H1 (cell line): ENCODE measurements at regions not wholly inside any gene's neighbourhood (a gene's known extent, or its start where the extent isn't known, plus 50 kb on each side); places are given as distances from the start of the nearest gene placed in this dataset.
"Not testable (repeated sequence)": the region's sequence is repeated elsewhere in the genome, so short reads cannot be mapped to it uniquely, and the experiment has no call there.

Source experiments
- CTCF ChIA-PET: fragments of 300-600 bp; sonication (Branson Sonifier 250); formaldehyde crosslinking; loops from one replicate; lab custom pipeline; 2021; ENCODE audit not compliant: partially characterized antibody; lab: Charles Lee
- POLR2A ChIA-PET: fragments of 300-600 bp; sonication (Branson Sonifier 250); formaldehyde crosslinking; loops from one replicate; lab custom pipeline; 2021; ENCODE audit warnings: inconsistent platforms; ENCODE audit not compliant: partially characterized antibody; lab: Charles Lee
- DNase-seq, 2 experiments: peaks; one replicate each; pipeline versions ENCODE4 v3.0.0 to v3.0.0-alpha.2; 2010 to 2022; ENCODE audit warnings: low spot score in 2 of 2, low read depth in 1 of 2, mixed read lengths in 1 of 2
- FAIRE-seq: peaks from 2 replicates; lab custom pipeline; 2011; peaks lifted over from hg19 to GRCh38; lab: Jason Lieb, UNC
- H2AFZ ChIP-seq: 2 replicates; pipeline ENCODE4 v1.8.1; 2012; ENCODE audit warnings: low read length, inconsistent platforms
- H2AK5ac ChIP-seq: 2 replicates; pipeline ENCODE4 v1.6.1; 2013; ENCODE audit warnings: low read depth, low read length
- H2BK120ac ChIP-seq: replicated peaks from 2 replicates; pipeline ENCODE3; 2013; ENCODE audit warnings: low read depth, low read length, inconsistent platforms
- H2BK12ac ChIP-seq: 2 replicates; pipeline ENCODE4 v1.6.1; 2013; ENCODE audit warnings: low read depth, low read length
- H2BK15ac ChIP-seq: 2 replicates; pipeline ENCODE4 v1.6.1; 2013; ENCODE audit warnings: low read length
- H2BK20ac ChIP-seq: 2 replicates; pipeline ENCODE4 v1.6.1; 2013; ENCODE audit warnings: low read length
- H2BK5ac ChIP-seq: 2 replicates; pipeline ENCODE4 v1.6.1; 2013; ENCODE audit warnings: low read depth, low read length
- H3K14ac ChIP-seq: 2 replicates; pipeline ENCODE4 v1.6.1; 2013; ENCODE audit warnings: inconsistent platforms; ENCODE audit not compliant: insufficient read length
- H3K18ac ChIP-seq: 2 replicates; pipeline ENCODE4 v1.6.1; 2013; ENCODE audit warnings: low read length; ENCODE audit errors: extremely low read depth
- H3K23ac ChIP-seq: 2 replicates; pipeline ENCODE4 v1.6.1; 2013; ENCODE audit warnings: inconsistent platforms; ENCODE audit not compliant: insufficient read length
- H3K23me2 ChIP-seq: 2 replicates; pipeline ENCODE4 v1.6.1; 2013; ENCODE audit warnings: low read depth, low read length
- H3K27ac ChIP-seq: 2 replicates; pipeline ENCODE4 v1.6.1; 2011; ENCODE audit warnings: low read depth, low read length, inconsistent platforms
- H3K27me3 ChIP-seq, 4 experiments: replicated peaks in 1 of 4; 1 replicate in 1 of 4; 2 replicates in 3 of 4; pipeline versions ENCODE4 v1.6.1 to v1.8.1; 2011 to 2013; ENCODE audit warnings: low read length in 3 of 4, mild to moderate bottlenecking in 3 of 4, inconsistent platforms in 2 of 4, mixed read lengths in 2 of 4, moderate library complexity in 1 of 4; ENCODE audit not compliant: control insufficient read depth in 3 of 4, insufficient read depth in 3 of 4; ENCODE audit errors: extremely low read depth in 1 of 4
- H3K36me3 ChIP-seq, 4 experiments: 2 replicates each; pipeline versions ENCODE4 v1.6.1 to v1.8.1; 2011 to 2013; ENCODE audit warnings: mild to moderate bottlenecking in 4 of 4, low read length in 3 of 4, moderate library complexity in 2 of 4, control low read depth in 1 of 4, inconsistent platforms in 1 of 4; ENCODE audit not compliant: insufficient read depth in 4 of 4, control insufficient read depth in 2 of 4
- H3K4ac ChIP-seq: replicated peaks from 2 replicates; pipeline ENCODE3; 2013; ENCODE audit warnings: low read length, low read depth, mixed read lengths, inconsistent platforms; ENCODE audit not compliant: insufficient read length
- H3K4me1 ChIP-seq, 4 experiments: replicated peaks in 1 of 4; 1 replicate in 1 of 4; 2 replicates in 3 of 4; pipeline versions ENCODE4 v1.6.1 to v1.8.1; 2011 to 2013; ENCODE audit warnings: low read length in 3 of 4, inconsistent platforms in 2 of 4, mixed read lengths in 1 of 4; ENCODE audit not compliant: insufficient read depth in 4 of 4, control insufficient read depth in 3 of 4
- H3K4me2 ChIP-seq, 2 experiments: 2 replicates each; pipeline versions ENCODE4 v1.6.1 to v1.8.1; 2011 to 2013; ENCODE audit warnings: low read depth in 2 of 2, low read length in 2 of 2, control low read depth in 1 of 2, inconsistent platforms in 1 of 2, mild to moderate bottlenecking in 1 of 2; ENCODE audit not compliant: insufficient read depth in 1 of 2
- H3K4me3 ChIP-seq, 4 experiments: fragments of 200-600, 300-600 bp in 1 of 4; sonication (generic), shearing (Covaris generic), sonication (Bioruptor Twin) in 1 of 4; 2 replicates each; pipeline versions ENCODE4 v1.5.1 to v1.8.1; 2011 to 2016; ENCODE audit warnings: low read length in 4 of 4, low read depth in 3 of 4, control low read depth in 2 of 4, inconsistent platforms in 2 of 4, mild to moderate bottlenecking in 2 of 4, mixed read lengths in 1 of 4, moderate library complexity in 1 of 4; ENCODE audit not compliant: insufficient read depth in 2 of 4; ENCODE audit errors: extremely low read depth in 1 of 4
- H3K56ac ChIP-seq: replicated peaks from 2 replicates; pipeline ENCODE3; 2013; ENCODE audit warnings: low read depth, mild to moderate bottlenecking, mixed read lengths, low read length, inconsistent platforms; ENCODE audit not compliant: insufficient read length
- H3K79me1 ChIP-seq: 2 replicates; pipeline ENCODE4 v1.6.1; 2013; ENCODE audit warnings: low read depth, low read length, control low read depth
- H3K79me2 ChIP-seq, 2 experiments: 2 replicates each; pipeline versions ENCODE4 v1.6.1 to v1.8.1; 2012 to 2013; ENCODE audit warnings: low read length in 2 of 2, mild to moderate bottlenecking in 2 of 2, inconsistent platforms in 1 of 2; ENCODE audit not compliant: insufficient read depth in 2 of 2, control insufficient read depth in 1 of 2
- H3K9ac ChIP-seq, 4 experiments: replicated peaks in 1 of 4; 1 replicate in 1 of 4; 2 replicates in 3 of 4; pipeline versions ENCODE4 v1.6.1 to v1.8.1; 2011 to 2013; ENCODE audit warnings: low read depth in 3 of 4, low read length in 3 of 4, control low read depth in 2 of 4, mild to moderate bottlenecking in 2 of 4, moderate library complexity in 2 of 4, inconsistent platforms in 1 of 4; ENCODE audit errors: extremely low read depth in 1 of 4
- H3K9me3 ChIP-seq, 2 experiments: 2 replicates each; pipeline versions ENCODE4 v1.6.1 to v1.8.1; 2012 to 2013; ENCODE audit warnings: mild to moderate bottlenecking in 2 of 2, moderate library complexity in 2 of 2, control low read depth in 1 of 2, inconsistent platforms in 1 of 2, low read depth in 1 of 2, low read length in 1 of 2, mixed read lengths in 1 of 2; ENCODE audit not compliant: insufficient read depth in 2 of 2
- H4K20me1 ChIP-seq, 2 experiments: replicated peaks in 1 of 2; 2 replicates each; pipeline versions ENCODE3 to v1.8.1; 2011 to 2013; ENCODE audit warnings: inconsistent platforms in 2 of 2, low read length in 2 of 2, mild to moderate bottlenecking in 1 of 2; ENCODE audit not compliant: insufficient read depth in 2 of 2, control insufficient read depth in 1 of 2
- H4K5ac ChIP-seq: 2 replicates; pipeline ENCODE4 v1.6.1; 2013; ENCODE audit warnings: low read length, low read depth, mixed read lengths, inconsistent platforms; ENCODE audit not compliant: insufficient read length
- H4K8ac ChIP-seq: 2 replicates; pipeline ENCODE4 v1.8.0; 2013; ENCODE audit warnings: mild to moderate bottlenecking, moderate library complexity, low read length, inconsistent platforms; ENCODE audit not compliant: insufficient read depth; ENCODE audit errors: extremely low read depth
- H4K91ac ChIP-seq: replicated peaks from 2 replicates; pipeline ENCODE3; 2013; ENCODE audit warnings: low read length, mixed read lengths, inconsistent platforms; ENCODE audit not compliant: insufficient read length
- WGBS, 2 experiments: shearing (Covaris generic) in 1 of 2; methylation state at CpG; one replicate each; pipeline versions ENCODE4 v1.1.6 to v1.1.7; 2013 to 2015; ENCODE audit warnings: low lambda C conversion rate in 2 of 2, mixed read lengths in 2 of 2, inconsistent platforms in 1 of 2, low coverage in 1 of 2, missing lambda C conversion rate in 1 of 2; ENCODE audit not compliant: insufficient replicate concordance in 2 of 2, insufficient coverage in 1 of 2, insufficient read length in 1 of 2; ENCODE audit errors: extremely low coverage in 1 of 2, missing lambda C conversion rate in 1 of 2; 5-methylcytosine and 5-hydroxymethylcytosine counted together

- H3K14ac ChIP-seq, H2AFZ ChIP-seq, H3K27ac ChIP-seq, H3K4ac ChIP-seq, DNase-seq, H2BK120ac ChIP-seq, H2BK5ac ChIP-seq, H2BK20ac ChIP-seq, H4K5ac ChIP-seq, H3K4me2 ChIP-seq, H3K23ac ChIP-seq, POLR2A ChIA-PET, H4K20me1 ChIP-seq, H4K8ac ChIP-seq, CTCF ChIA-PET, H3K56ac ChIP-seq, H2AK5ac ChIP-seq, H3K4me3 ChIP-seq, H3K79me1 ChIP-seq, H3K27me3 ChIP-seq, H4K91ac ChIP-seq, H3K9me3 ChIP-seq, H3K18ac ChIP-seq, H3K4me1 ChIP-seq, H3K9ac ChIP-seq, H3K23me2 ChIP-seq, H3K79me2 ChIP-seq, H2BK12ac ChIP-seq, H2BK15ac ChIP-seq, H3K36me3 ChIP-seq: not testable (repeated sequence)
- 90% methylated on average over 5 of the region's 6 CpGs; no CpG with 5 or more reads in 1 of the 2 experiments for WGBS, 2 experiments
- FAIRE-seq, result peak; percentile 48
Measured at GRCh38 chr2:87903242-87904114, 77.9 kb upstream of the RGPD2 start.

DNA sequence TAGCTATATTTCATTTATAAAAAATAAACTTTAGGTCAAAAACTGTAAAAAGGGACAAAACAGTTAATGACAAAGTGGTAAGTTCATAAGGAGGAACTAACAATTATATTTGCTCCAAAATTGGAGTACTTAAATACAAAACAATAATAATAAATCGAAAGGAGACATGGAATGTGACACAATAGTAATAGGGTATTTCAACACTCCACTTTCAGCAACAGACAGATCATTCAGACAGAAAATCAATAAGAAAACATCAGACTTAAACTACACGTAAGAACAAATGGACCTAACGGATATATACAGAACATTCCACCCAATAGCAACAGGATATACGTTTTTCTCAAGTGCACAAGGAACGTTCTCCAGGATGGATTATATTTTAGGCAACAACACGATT lies 58.1 kb upstream of the RGPD2 start:
- H4K20me1 ChIP-seq, H3K4me3 ChIP-seq, H3K18ac ChIP-seq, POLR2A ChIA-PET, H3K36me3 ChIP-seq, H4K8ac ChIP-seq, H3K79me1 ChIP-seq, H3K27ac ChIP-seq, H3K4me1 ChIP-seq, H3K23me2 ChIP-seq, CTCF ChIA-PET, H2BK15ac ChIP-seq, H3K9me3 ChIP-seq, H3K4ac ChIP-seq, H2AK5ac ChIP-seq, H3K27me3 ChIP-seq, H2BK120ac ChIP-seq, FAIRE-seq, H3K14ac ChIP-seq, H2BK12ac ChIP-seq, H2AFZ ChIP-seq, DNase-seq, H2BK20ac ChIP-seq, H3K23ac ChIP-seq, H4K91ac ChIP-seq, H2BK5ac ChIP-seq, H3K56ac ChIP-seq, H3K4me2 ChIP-seq, H3K79me2 ChIP-seq, H3K9ac ChIP-seq, H4K5ac ChIP-seq: not testable (repeated sequence)
- 87% methylated on average over 5 of the region's 6 CpGs; no CpG with 5 or more reads in 1 of the 2 experiments for WGBS, 2 experiments
